ENCODE measurements at regions not wholly inside any gene's neighbourhood (a gene's known extent, or its start where the extent isn't known, plus 50 kb on each side); places are given as distances from the start of the nearest gene placed in this dataset.

DNA sequence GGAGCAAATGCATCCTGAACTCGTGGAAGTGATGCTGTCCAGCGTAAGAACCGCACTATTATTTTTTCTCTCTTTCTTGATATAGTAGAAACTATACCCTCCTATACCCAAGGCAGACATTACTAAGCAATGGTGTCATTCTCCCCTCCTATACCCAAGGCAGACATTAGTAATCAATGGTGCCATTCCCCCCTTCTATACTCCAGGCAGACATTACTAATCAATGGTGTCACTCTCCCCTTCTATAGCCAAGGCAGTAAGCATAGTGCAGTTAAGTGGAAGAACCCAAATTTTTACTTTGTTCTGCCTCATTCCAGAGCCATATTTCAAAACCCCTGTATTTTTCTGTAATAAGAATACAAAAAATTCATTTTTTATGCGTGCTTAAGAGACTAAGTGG lies 506.2 kb upstream of the EEF2KMT start:
- no peak for DNase-seq (ENCODE audit: low spot score)
- Histone ChIP-seq H3K4me3 (no peak overlapping the region), H3K27ac (no peak overlapping the region), H3K27me3 (replicated peaks; ENCODE audit: insufficient read depth) (no peaks in the 10 kb centered on the region), H3K36me3 (no peaks in the 10 kb centered on the region), H3K9me3 (no peaks in the 10 kb centered on the region), H3K4me1 (replicated peaks) (no peaks in the 10 kb centered on the region)
- intact Hi-C loops (cut with DNase I): no loop called here
- WGBS: 86% methylated on average over 4 of the region's 4 CpGs
- TF ChIP-seq POLR2A (IDR thresholded peaks at IDR 0.05) (no peak), POLR2AphosphoS5 (IDR thresholded peaks at IDR 0.05) (no peak)
- TF ChIP-seq, protein P1, sequence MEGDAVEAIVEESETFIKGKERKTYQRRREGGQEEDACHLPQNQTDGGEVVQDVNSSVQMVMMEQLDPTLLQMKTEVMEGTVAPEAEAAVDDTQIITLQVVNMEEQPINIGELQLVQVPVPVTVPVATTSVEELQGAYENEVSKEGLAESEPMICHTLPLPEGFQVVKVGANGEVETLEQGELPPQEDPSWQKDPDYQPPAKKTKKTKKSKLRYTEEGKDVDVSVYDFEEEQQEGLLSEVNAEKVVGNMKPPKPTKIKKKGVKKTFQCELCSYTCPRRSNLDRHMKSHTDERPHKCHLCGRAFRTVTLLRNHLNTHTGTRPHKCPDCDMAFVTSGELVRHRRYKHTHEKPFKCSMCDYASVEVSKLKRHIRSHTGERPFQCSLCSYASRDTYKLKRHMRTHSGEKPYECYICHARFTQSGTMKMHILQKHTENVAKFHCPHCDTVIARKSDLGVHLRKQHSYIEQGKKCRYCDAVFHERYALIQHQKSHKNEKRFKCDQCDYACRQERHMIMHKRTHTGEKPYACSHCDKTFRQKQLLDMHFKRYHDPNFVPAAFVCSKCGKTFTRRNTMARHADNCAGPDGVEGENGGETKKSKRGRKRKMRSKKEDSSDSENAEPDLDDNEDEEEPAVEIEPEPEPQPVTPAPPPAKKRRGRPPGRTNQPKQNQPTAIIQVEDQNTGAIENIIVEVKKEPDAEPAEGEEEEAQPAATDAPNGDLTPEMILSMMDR (IDR thresholded peaks at IDR 0.05): no peak

DNA sequence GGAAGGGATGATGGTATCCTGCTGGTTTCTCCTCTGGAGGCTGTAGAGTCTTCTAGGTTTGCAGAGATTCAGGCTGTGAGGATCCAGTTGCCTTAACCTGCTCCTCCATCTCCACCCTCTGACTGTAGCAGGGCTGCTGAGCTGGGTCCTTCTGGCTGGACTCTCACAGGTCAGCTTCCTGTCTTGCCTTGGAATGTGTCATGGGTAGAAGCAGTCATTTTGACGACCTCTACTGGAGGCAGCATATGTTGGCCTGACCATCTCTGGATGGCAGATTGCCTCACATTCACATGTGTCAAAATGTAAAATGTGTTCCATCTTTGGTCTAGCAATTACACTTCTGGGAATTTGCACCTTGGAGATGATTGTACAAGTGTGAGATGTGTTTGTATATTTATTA lies 504.4 kb upstream of the EEF2KMT start:
- DNase-seq (ENCODE audit: low spot score): no peak
- no peak overlapping the region for H3K4me3 ChIP-seq
- H3K27me3 ChIP-seq (replicated peaks; ENCODE audit: insufficient read depth): no peaks in the 10 kb centered on the region
- no peaks in the 10 kb centered on the region for H3K36me3 ChIP-seq
- H3K9me3 ChIP-seq: no peaks in the 10 kb centered on the region
- WGBS: 33% methylated on average over 1 of the region's 1 CpG
- TF ChIP-seq POLR2AphosphoS5 (IDR thresholded peaks at IDR 0.05) (no peak), POLR2A (IDR thresholded peaks at IDR 0.05) (no peak)
- TF ChIP-seq, protein P1 (IDR thresholded peaks at IDR 0.05): no peak
- no peaks in the 10 kb centered on the region for H3K4me1 ChIP-seq (replicated peaks)
- intact Hi-C loops (cut with DNase I): no loop called here
- no peak overlapping the region for H3K27ac ChIP-seq

DNA sequence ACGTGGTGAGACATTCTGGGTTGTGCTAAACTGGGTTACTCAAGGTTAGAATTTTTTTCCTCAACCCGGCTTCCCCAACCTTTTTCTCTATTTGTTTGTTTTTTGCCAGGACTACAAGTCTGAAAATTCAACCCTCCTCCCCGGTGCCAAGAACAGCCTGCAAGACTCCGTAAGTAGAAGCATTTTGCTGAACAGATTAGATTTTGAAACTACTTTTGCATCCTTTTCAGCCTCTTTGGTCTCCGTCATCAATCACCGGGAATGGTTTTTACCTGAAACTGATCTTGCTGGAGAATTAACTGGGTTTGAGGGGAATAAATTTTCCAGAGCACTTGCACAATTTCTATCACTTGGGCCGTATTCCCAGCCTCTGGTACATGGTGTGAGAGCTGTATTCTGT lies 501.2 kb upstream of the EEF2KMT start:
- WGBS: 57% methylated on average over 7 of the region's 7 CpGs
- Histone ChIP-seq H3K27me3 (replicated peaks; ENCODE audit: insufficient read depth) (no peaks in the 10 kb centered on the region), H3K4me1 (replicated peaks) (no peaks in the 10 kb centered on the region), H3K27ac (no peak overlapping the region), H3K36me3 (no peaks in the 10 kb centered on the region), H3K9me3 (no peaks in the 10 kb centered on the region), H3K4me3 (no peak overlapping the region)
- TF ChIP-seq, protein P1 (IDR thresholded peaks at IDR 0.05): no peak
- no peak for TF ChIP-seq POLR2A (IDR thresholded peaks at IDR 0.05)
- TF ChIP-seq POLR2AphosphoS5 (IDR thresholded peaks at IDR 0.05): no peak
- intact Hi-C loops (cut with DNase I): no loop called here
- no peak for DNase-seq (ENCODE audit: low spot score)

DNA sequence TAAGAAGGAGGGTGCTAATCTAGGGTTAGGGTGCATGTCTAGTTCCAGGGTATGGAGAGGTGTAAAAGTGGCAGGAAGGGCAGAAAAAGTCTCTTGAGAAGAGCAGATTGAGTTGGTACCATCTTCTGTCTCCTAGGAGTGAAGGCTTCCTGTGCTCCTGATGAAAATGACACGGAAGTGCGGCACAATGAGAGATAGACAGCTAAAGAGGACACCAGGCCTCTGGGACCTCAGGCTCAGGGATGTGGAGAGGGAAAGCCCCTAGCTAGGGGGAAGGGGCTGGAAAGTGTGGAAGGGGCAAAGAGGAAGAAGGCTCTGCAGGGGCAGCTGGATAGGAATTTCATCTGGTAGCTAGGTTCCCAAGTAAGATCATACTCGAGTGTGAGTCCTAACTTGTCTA lies 498.3 kb upstream of the EEF2KMT start:
- H3K4me3 ChIP-seq: no peak overlapping the region
- no peaks in the 10 kb centered on the region for H3K36me3 ChIP-seq
- H3K27ac ChIP-seq: no peak overlapping the region
- no peak for TF ChIP-seq POLR2A (IDR thresholded peaks at IDR 0.05)
- TF ChIP-seq, protein P1 (IDR thresholded peaks at IDR 0.05): no peak
- no peak for TF ChIP-seq POLR2AphosphoS5 (IDR thresholded peaks at IDR 0.05)
- DNase-seq (ENCODE audit: low spot score): no peak
- WGBS: 89% methylated on average over 3 of the region's 3 CpGs
- no peaks in the 10 kb centered on the region for H3K4me1 ChIP-seq (replicated peaks)
- intact Hi-C loops (cut with DNase I): no loop called here
- H3K27me3 ChIP-seq (replicated peaks; ENCODE audit: insufficient read depth): no peaks in the 10 kb centered on the region
- H3K9me3 ChIP-seq: no peaks in the 10 kb centered on the region

DNA sequence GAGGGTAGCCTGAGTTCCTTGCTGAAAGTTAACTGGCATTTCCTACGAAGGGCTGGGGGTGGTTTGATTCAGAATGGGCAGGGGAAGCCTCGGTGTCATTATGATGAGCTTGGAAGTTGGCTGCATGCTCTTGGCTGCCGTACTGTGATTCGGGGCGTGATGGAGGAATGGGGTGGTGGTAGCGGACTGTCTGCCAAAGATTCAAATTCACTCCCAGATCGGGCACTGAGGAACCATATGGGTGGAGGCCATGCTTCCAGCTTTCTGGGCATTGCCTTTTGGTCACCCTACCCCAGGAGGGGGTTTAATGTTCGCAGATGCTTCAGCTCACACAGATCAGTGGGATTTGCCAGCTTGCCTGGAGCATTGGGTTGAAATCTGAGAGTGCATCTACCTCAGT lies 492.8 kb upstream of the EEF2KMT start:
- Histone ChIP-seq H3K27ac (no peak overlapping the region), H3K36me3 (no peaks in the 10 kb centered on the region), H3K27me3 (replicated peaks; ENCODE audit: insufficient read depth) (no peaks in the 10 kb centered on the region), H3K4me1 (replicated peaks) (no peaks in the 10 kb centered on the region), H3K9me3 (no peaks in the 10 kb centered on the region), H3K4me3 (no peak overlapping the region)
- WGBS: 69% methylated on average over 8 of the region's 8 CpGs
- DNase-seq (ENCODE audit: low spot score): no peak
- intact Hi-C loops (cut with DNase I): no loop called here
- no peak for TF ChIP-seq POLR2A (IDR thresholded peaks at IDR 0.05)
- TF ChIP-seq POLR2AphosphoS5 (IDR thresholded peaks at IDR 0.05): no peak
- TF ChIP-seq, protein P1 (IDR thresholded peaks at IDR 0.05): no peak
